Midbrain (tissue), 1 donor: ENCODE measurements at regions not wholly inside any gene's neighbourhood (a gene's known extent, or its start where the extent isn't known, plus 50 kb on each side); places are given as distances from the start of the nearest gene placed in this dataset.
"Not testable (repeated sequence)": the region's sequence is repeated elsewhere in the genome, so short reads cannot be mapped to it uniquely, and the experiment has no call there.

Source experiments
- DNase-seq: peaks from one replicate; lab custom pipeline; 2025; lab: John Stamatoyannopoulos, UW

DNA sequence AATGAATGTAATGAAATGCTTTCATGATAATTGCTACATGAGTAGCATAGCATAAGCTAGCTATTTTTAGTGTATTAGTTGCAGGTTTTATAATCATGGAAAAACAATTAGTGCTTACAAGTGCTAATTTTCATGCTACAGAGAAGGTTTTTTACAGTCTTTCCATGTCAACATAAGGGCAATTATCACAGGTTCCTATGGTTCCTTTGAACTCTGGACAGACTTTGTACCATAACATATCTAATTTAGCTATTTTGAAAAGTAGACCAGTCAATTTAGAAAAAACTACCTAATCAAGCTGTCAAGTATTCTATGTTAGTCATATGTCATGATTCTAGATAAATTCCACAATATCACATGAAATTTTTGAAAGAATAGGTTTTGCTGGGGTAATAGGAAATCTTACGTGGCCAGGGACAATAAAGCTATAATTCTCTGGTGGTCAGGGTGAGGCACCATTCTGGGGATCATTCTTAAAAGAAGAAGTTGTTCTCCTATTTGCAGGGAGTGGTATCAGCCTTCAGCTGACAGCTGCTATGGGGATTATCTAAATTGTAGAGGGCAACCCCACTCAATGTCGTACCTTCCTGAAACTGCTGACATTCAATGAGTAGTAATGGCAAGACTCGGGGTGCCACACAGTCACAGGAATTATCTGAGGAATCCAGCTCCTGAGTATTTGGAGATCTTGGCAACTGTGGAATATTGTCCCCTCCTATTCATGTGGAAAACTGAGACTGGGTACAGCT lies 724.0 kb upstream of the LINC00305 start:
- no peak for DNase-seq

DNA sequence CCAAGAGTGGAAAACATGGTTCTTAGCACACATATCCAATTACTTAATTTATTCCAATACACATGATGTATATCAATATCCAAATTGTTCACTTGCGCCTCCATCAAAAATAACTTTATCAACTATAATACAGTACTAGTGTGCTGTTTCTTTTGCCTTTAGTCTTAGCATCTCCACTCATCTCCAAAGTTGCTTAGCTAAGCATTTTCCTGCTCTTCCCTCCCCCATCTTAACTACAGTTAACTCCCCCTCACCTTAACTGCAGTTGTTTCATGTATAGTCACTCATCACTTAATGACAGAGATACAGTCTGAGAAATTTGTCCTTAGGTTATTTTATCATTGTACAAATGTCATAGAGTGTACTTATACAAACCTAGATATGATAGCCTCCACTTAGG lies 705.2 kb upstream of the LINC00305 start:
- no peak for DNase-seq

DNA sequence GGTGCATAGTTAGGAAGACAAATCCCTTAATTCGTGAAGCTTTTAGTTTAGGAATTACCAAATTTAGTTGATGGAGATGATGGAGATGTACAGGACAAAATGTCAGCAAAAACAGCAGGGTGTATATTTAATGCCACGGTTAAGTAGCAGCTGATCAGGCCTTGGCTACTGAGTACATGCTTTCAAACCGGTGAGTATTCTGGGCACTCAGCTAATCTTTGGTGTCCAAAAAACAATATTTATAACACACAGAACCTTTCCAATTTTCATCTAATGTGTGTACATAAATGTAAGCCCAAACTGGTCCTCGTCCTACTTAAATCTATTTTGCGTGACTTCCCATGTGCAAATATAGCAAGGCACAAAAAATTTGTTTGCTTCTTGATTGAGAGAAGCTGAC lies 703.4 kb upstream of the LINC00305 start:
- no peak for DNase-seq

DNA sequence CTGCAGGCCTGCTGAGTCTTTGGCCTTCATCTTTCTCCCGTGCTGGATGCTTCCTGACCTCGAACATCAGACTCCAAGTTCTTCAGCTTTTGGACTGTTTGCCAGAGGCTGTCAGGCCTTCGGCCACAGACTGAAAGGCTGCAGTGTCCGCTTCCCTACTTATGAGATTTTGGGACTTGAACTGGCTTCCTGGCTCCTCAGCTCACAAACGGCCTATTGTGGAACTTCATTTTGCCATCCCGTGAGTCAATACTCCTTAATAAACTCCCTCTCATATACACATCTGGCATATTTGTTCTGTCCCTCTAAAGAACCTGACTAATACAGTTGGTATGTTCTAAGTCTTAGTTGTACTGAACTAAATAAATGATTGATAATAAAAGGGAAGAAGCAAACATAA lies 702.8 kb upstream of the LINC00305 start:
- no peak for DNase-seq

DNA sequence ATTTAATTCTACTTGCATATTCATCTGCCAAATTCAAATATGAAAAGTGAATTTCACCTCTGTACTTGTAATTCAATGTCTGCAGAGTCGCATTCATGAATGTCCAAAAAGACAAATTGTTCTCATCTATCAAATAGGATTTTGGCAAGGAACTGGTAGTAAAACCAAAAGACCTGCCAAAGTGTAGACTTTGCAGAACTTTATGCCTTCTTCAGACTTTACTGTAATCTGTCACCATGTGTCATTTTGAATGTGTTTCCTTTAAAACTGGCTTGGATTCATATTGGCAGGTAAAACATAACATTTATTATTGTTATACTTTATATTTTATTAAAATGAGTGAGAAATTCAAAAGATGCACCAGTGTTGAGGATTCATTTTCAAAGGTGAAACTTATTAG lies 701.9 kb upstream of the LINC00305 start:
- no peak for DNase-seq

DNA sequence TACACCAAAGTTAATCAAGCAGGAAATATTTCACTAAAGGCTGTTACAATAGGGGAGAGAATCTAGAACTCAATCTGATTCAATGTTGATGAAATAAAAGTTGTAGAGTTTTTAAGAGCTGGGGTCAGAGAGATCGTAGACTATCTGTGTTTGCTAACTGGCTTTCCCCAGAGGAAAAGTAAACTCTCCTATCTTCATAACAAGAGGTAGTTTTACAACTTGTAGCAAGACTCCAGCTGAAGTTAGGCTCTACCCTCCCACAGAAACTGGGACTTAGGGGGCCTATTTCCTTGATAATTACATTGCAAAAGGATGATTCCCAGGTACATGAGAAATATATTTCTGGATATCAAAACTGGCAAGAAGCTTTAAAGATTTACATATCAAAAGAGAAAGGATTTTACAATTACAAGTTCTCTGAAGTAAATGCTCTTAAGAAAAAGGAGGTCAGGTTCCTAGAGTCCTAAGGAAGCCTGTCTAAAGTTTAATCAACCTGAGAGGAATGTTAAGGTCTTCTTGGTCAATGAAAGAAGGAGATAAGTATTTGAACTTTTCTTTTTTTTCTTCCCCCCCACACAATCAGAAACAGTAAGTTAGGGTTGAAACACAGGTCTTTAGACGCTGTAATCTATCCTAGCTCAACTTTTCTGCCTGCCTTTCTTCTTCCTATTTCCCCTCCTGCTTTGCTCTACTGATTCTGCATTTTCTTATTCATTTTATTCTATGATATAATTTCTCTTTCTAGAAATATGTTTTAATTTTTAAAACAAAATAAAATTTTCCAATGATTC lies 692.2 kb upstream of the LINC00305 start:
- DNase-seq = no peak

DNA sequence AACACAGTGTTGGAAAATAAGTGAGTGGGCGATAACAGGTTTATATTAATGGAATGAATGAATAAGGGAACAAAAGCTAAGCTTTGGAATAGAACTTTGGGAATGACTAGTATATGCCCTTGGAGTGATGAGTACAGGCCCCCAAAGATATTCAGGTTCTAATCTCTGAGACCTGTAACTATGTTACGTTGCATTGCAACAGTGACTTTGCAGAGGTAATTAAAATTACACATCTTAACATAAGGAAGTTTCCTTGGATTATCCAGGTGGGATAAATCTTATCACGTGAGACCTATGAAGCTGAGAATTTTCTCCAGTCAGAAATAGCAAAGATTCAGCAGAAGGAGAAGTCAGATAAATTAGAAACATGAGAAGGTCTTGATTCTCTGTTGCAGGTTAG lies 661.5 kb upstream of the LINC00305 start:
- no peak for DNase-seq

DNA sequence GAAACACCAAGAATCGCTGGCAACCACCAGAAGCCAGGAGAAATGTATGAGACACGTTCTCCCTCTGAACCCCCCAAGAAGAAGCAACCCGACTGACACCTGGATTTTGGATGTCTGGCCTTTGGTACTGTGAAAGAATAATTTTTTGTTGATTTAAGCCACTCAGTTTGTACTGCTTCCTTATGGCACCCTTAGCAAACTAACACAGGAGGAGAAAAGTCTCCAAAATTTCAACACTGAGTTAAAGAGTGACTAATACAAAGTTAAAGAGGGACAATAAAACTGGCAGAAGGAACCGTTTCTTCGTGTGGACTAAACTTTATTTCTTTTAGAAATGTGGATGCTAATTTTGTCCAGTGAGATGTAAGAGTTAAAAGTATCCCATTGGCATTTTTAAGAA lies 660.9 kb upstream of the LINC00305 start:
- no peak for DNase-seq

DNA sequence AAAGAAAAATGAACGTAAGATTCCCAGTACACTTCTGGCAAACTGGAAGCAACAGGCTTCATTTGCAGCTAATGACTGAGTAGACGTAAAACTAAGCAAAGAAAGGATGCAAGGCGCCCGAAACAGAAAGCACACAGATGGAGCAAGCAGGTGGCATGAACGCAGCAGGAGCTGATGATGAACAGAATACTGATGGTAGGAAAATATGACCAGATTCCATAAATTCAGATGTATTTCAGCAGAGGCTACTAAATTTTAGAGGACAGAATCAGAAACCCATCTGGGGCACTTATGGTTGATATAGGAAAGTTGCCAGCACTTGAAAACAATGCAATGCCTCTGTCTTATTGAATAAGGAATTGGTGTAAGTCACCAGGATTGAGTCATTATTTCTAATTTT lies 658.7 kb upstream of the LINC00305 start:
- DNase-seq = no peak

DNA sequence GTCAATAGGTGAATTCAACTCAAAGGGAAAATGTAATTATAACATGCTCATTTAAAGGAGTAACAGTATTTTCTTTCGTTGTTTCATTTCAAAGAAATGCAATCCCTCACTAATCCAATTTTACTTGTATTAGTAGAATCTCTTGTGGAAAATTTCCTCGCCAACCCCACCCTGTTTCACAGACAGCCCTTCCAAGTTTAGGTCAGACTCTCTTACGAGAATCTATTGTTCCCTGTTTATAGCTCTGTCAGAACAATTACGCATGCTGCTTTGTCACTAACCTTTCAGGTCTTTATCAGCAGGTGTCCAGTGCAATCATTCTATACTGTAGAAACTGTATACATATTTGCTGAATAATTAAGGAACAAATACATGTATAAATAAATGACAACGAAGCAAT lies 657.8 kb upstream of the LINC00305 start:
- DNase-seq = no peak

DNA sequence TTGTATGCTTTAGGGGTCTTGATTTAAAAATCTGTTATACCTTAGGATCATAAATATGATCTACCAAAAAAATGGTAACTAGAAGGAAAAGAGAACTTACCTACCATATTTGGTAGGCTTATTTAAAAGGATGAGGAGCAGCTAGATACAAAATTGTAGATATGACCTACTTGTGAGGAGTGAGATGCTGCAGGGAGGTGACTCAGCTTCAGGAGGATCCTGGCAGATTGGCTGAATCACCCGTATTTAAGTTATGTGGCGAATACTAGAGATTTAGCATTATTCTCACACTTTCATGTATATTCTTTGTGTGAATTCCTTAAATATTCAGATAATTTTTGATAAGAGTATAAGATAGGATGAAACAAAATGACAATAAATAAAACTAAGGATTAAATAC lies 657.3 kb upstream of the LINC00305 start:
- DNase-seq = no peak

DNA sequence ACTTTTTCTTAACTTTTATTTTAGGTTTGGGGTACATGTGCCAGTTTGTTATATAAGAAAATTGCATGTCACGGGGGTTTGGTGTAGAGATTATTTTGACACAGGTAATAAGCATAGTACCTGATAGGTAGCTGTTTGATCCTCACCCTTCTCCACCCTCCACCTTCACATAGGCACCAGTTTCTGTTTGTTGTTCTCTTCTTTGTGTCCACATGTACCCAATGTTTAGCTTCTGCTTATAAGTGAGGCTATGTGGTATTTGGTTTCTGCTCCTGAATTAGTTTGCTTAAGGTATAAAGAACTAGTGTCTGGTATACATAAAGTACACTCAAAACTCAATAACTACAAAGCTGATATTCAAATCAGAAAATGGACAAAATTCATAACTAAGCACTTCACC lies 654.6 kb upstream of the LINC00305 start:
- DNase-seq = no peak

DNA sequence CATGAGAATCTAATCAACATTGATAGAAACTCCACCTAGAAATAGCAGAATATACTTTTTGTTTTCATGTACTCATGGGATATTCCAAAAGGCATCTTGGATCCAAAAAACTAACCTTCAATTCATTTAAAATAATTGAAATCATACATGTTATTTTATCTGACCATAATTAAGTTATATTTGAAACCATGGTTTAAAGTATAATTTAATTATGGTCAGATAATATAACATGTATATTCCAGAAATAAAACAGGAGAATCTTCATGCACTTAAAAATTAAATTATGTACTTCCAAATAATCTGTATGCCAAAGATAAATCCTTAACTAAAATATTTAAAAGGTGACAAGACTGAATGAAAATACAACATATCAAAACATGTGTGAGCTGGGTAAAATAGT lies 651.3 kb upstream of the LINC00305 start:
- no peak for DNase-seq

DNA sequence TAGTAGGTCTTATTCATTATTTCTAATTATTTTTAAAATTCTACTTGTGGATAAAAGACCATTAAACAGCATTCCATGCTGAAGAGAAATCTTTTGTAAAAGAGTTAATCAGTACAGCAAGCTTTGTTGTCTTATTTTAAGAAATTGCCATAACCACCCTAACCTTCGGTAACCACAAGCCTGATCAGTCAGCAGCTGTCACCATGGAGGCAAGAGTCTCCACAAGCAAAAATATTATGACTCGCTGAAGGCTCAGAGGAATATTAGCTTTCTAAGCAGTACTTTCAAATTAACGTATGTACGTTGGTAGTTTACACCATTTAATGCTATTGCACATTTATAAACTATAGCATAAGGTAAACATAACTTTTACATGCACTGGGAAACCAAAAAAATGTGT lies 650.5 kb upstream of the LINC00305 start:
- DNase-seq = no peak

DNA sequence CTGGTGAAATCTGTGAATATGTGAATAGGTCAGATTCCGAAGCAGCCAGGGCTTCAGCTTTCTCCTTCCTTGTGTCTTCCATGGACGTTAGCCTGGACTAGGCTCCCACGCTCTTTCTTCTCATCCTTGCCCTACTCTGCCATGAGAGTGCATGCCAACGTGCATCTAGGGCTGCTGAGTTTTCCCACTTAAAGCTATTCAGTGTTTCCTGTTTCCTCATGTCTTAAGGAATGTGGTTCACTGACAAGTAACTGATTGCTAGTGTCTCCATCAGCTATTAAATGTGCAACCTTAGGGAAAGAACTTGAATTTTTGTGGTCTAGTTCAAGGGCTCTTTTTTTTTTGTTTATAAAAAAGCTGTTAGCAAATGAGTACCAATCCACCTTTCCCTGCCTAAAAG lies 642.3 kb upstream of the LINC00305 start:
- no peak for DNase-seq

DNA sequence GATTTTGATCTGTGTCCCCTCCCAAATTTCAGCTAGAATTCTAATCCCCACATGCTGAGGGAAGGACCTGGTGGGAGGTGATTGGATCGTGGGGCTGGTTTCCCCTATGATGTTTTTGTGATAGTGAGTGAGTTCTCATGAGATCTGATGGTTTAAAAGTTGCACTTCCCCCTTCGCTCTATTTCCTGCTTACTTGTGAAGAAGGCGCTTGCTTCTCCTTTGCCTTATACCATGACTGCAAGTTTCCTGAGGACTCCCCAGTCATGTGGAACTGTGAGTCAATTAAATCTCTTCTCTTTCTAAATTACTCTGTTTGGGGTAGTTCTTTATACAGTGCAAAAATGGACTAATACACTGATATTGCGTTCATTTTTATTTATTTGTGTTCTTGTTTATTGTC lies 636.8 kb upstream of the LINC00305 start:
- DNase-seq = no peak

DNA sequence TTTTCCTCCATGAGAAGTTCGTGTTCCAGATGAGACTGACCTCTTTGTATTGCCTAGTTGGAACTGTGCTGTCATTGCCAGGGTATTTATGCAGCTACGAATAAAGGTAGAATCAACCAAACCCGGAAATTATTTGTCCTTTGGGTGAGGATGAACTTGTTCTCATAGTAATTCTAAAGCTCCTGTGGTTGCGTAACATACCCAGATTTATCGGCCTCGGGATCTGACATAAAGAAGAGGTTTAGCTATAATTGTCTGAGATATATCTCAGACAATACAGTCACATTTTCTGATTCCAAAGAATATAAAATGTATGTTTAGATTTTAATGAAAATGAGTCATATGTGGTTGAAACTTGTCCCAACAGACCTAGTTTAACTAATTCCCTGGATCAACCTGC lies 628.7 kb upstream of the LINC00305 start:
- no peak for DNase-seq

DNA sequence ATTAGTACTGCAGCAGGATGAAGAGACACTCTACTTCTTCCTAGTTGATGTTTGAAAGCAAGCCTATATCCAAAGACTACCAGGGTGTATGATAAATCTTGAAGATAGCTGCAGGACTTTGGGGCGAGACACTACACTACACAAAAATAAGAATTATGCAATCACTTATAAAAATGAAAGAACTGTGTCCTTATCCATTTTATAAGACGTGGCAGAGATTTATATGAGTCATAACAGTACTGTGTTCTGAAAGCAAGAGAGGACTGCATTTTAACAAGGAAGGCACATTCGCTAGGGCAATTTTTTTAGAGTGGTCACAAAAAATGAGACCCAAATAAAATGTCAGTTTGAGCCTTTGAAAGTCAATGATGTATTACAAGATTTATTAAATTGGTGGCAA lies 617.0 kb upstream of the LINC00305 start:
- DNase-seq = no peak

DNA sequence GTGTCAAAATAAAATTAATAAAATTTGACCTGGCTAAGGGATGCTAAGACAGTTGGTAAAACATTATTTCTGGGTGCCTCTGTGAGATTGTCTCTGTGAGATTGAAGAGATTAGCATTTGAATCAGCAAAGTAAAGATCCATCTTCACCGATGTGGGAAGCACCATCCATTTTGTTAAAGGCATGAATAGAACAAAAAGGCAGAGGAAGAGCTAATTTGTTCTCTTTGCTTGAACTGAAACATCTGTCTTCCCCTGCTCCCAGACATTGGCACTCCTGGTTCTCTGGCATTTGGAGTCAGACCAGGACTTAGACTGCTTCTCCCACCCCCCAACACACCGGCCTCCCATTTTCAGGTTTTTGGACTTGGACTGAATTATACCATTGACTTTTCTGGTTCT lies 603.8 kb upstream of the LINC00305 start:
- no peak for DNase-seq

DNA sequence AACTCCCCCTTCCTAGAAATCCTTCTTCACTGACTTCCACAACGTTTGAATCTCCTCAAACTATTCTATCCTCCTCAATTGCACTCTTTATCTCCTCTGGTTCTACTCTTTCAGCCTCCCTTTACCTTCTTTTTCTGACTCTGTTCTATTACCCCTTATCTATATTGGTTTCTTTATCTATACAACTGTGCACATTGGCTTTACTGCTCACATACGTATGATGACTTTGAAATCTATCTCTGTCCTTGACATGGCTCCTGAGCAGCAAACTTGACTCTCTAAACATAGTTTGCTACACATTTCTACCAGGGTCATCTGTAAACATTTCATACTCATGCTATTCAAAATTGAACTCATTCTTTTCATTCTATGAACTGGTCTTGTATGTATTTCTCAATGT lies 601.0 kb upstream of the LINC00305 start:
- no peak for DNase-seq

DNA sequence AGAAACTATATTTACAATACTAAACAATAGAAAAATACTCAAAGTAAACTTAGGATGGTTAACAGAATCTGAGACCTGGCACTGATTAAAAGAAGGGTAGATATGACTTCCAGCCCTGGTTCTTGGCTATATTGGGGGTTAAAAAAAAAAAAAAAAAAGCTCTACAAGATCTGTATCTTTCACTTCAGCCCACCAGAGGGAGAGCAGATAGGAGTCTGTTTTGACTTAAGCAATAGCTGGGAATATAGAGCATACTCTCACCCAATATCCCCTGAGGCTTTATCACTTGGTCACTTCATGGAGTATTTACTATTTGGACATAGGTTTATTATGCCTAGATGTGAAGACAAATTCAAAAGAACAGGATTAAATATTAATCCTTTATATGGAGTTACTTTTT lies 598.9 kb upstream of the LINC00305 start:
- no peak for DNase-seq

DNA sequence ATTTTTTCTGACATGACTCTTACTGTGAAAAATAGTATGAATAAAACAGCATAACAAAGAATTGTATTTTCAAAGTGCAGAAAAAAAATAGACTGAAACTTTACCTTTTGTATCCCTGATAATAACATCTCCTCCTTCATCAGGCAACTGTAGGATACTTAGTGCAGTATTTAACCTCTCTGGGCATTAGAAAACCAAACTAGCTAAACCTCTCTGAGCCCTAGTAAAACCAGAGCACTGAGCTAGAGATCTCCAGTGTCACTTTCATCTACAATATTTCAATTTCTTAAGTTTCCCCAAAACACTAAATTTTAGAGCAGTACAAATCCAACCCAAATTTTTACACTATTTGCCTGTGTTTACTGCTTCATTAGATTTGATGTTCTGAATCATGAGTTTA lies 594.0 kb upstream of the LINC00305 start:
- no peak for DNase-seq

DNA sequence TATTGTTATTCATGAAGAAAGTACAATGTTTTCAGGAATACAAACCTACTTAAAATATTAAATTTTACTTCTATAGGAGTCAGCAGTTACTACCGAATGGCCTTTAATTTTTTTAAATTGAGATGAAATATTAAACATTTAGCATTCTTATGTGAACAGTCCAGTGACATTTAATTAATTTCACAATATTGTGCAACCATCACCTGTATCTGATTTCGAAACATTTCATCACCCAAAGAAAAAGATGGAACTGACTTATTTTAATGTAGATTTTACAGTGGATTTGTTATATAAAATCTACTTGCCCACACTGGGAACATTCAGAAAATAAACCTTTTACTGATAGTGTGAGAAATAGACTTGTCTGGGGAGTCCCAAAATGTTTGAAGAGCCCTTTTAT lies 585.2 kb upstream of the LINC00305 start:
- DNase-seq = no peak

DNA sequence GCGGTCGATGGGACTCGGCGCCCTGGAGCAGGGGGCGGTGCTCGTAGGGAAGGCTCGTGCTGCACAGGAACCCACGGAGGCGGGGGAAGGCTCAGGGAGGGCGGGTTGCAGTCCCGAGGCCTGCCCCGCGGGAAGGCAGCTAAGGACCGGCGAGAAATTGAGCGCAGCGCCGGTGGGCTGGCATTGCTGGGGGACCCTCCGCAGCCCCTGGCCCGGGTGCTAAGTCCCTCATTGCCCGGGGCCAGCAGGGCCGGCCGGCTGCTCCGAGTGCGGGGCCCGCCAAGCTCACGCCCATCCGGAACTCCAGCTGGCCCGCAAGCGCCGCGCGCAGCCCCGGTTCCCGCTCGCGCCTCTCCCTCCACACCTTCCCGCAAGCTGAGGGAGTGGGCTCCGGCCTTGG lies 576.8 kb upstream of the LINC00305 start:
- not testable (repeated sequence) for DNase-seq
